Heart left ventricle (tissue), 16 donors: ENCODE measurements at regions not wholly inside any gene's neighbourhood (a gene's known extent, or its start where the extent isn't known, plus 50 kb on each side); places are given as distances from the start of the nearest gene placed in this dataset.

Experiments
- ATAC-seq, 4 donors: fragments of 200-7000 bp; cut with Tn5 transposase; one replicate each; pipeline ENCODE4 v1.9.1; 2020 to 2022; ENCODE audit warnings: moderate library complexity in 4 of 4, mild to moderate bottlenecking in 3 of 4, moderate number of reproducible peaks in 1 of 4
- DNase-seq, 5 donors: peaks; one replicate each; pipeline ENCODE4 v3.0.0-alpha.2; 2020
- H3K27ac ChIP-seq, 12 donors: fragments of 200-600 bp; sonication (generic) in 4 of 12; one replicate each; pipeline versions ENCODE4 v1.5.0 to v1.8.0; 2016 to 2022; ENCODE audit warnings: mild to moderate bottlenecking in 2 of 12
- H3K27me3 ChIP-seq, 9 donors: fragments of 200-600 bp; sonication (generic) in 2 of 9; one replicate each; pipeline versions ENCODE4 v1.5.1 to v1.8.0; 2016 to 2022; ENCODE audit warnings: mild to moderate bottlenecking in 3 of 9
- H3K36me3 ChIP-seq, 9 donors: fragments of 200-600 bp; sonication (generic) in 2 of 9; one replicate each; pipeline versions ENCODE4 v1.5.0 to v1.8.0; 2018 to 2022; ENCODE audit warnings: mild to moderate bottlenecking in 2 of 9
- H3K4me1 ChIP-seq, 12 donors: fragments of 200-600 bp; sonication (generic) in 4 of 12; one replicate each; pipeline versions ENCODE4 v1.5.0 to v1.8.0; 2016 to 2022; ENCODE audit warnings: mild to moderate bottlenecking in 3 of 12
- H3K4me3 ChIP-seq, 12 donors: fragments of 200-600 bp; sonication (generic) in 4 of 12; one replicate each; pipeline versions ENCODE4 v1.5.0 to v1.8.0; 2017 to 2022; ENCODE audit warnings: mild to moderate bottlenecking in 9 of 12, moderate library complexity in 4 of 12
- H3K9me3 ChIP-seq, 12 donors: fragments of 200-600 bp; sonication (generic) in 4 of 12; one replicate each; pipeline versions ENCODE4 v1.5.0 to v1.8.0; 2016 to 2022; ENCODE audit warnings: mild to moderate bottlenecking in 1 of 12
- POLR2A ChIP-seq, 2 donors: fragments of 450-650 bp; IDR thresholded peaks; one replicate each; pipeline ENCODE4 v1.6.1; 2017; ENCODE audit warnings: antibody characterized with exemption in 2 of 2, mild to moderate bottlenecking in 2 of 2, moderate library complexity in 2 of 2
- WGBS, 4 donors: extraction: QIAGEN DNeasy Blood & Tissue Kit in 2 of 4; methylation state at CpG; one replicate each; pipeline versions ENCODE4 v1.1.5 to v1.1.7; 2013 to 2018; 5-methylcytosine and 5-hydroxymethylcytosine counted together
- intact Hi-C, 10 donors: fragments of 100-400 bp; cut with DNase I; formaldehyde crosslinking; loops; one replicate each; pipeline versions ENCODE4 v1.11.1 to v1.14.2; 2022
- TF ChIP-seq, protein P1 (sequence below), 12 donors: fragments of 200-600 bp; sonication (generic) in 4 of 12; IDR thresholded peaks; one replicate each; pipeline versions ENCODE4 v1.5.0 to v1.8.0; 2018 to 2022; ENCODE audit warnings: antibody characterized with exemption in 12 of 12, mild to moderate bottlenecking in 5 of 12
- donor health status: ischemic (EF 13 %, LVEDD 7.1; RV severe dilation, severe dysfunction).
- donor health status: healthy with polysubstance abuse.
- donor health status: DM: no; HTN: yes; CAD: no.
- donor health status: DM: no; HTN: no; CAD: no.
- donor health status: ischemic (EF 25% LVEDD 6.9; RV normal size, moderate dysfunction).
- donor health status: ischemic (EF 25% LVEDD 5.7; RV mildly dilated, moderate dysfunction).
- donor health status: healthy.
- donor health status: DM: yes; HTN: yes; CAD: no.
- donor health status: ischemic (EF 35%, LVEDD 5.7; RV mildly dilated, moderate dysfunction).
- donor health status: nonischemic (EF 11% LVEDD 7.7; RV severe dilation, severe dysfunction).
- donor health status: DM: yes; HTN: yes; CAD: no.
- donor health status: PGD.
- donor health status: ischemic (EF 29% LVEDD 5.4; RV normal size, mild dysfunction).
- donor health status: nonischemic (EF 23%, LVEDD 6.1; RV moderate dilation, normal function).

DNA sequence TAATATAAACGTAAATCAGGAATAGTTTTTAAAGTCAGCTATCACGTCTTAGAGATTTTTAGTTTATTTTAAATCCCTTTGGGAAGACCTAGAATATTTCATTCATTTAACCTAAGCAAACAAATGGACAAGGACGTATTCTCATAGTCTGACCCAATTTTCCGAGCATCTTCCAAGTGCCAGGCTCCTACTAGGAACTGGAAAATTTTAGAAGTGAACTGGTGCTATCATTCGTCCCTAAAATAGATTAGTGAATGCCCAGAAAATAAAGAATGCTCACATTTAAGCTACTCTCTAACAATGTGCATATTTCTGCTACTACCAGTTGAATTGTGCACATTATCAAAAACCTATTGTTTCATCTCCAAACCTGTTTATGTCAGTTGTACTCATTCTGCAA is 120.1 kb downstream of the ZFAND4 start:
- Histone ChIP-seq H3K36me3 (peaks cover 0 to 8% (median 0%) of the 10 kb centered on the region in 9 donors), H3K27me3 (no peaks in the 10 kb centered on the region), H3K9me3 (no peaks in the 10 kb centered on the region), H3K27ac (no peak overlapping the region), H3K4me3 (no peak overlapping the region), H3K4me1 (peaks cover 0 to 10% (median under 1%) of the 10 kb centered on the region in 12 donors)
- TF ChIP-seq POLR2A (IDR thresholded peaks at IDR 0.05), result no peak
- TF ChIP-seq, protein P1, sequence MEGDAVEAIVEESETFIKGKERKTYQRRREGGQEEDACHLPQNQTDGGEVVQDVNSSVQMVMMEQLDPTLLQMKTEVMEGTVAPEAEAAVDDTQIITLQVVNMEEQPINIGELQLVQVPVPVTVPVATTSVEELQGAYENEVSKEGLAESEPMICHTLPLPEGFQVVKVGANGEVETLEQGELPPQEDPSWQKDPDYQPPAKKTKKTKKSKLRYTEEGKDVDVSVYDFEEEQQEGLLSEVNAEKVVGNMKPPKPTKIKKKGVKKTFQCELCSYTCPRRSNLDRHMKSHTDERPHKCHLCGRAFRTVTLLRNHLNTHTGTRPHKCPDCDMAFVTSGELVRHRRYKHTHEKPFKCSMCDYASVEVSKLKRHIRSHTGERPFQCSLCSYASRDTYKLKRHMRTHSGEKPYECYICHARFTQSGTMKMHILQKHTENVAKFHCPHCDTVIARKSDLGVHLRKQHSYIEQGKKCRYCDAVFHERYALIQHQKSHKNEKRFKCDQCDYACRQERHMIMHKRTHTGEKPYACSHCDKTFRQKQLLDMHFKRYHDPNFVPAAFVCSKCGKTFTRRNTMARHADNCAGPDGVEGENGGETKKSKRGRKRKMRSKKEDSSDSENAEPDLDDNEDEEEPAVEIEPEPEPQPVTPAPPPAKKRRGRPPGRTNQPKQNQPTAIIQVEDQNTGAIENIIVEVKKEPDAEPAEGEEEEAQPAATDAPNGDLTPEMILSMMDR (IDR thresholded peaks at IDR 0.05), result no peak
- ATAC-seq (no peak), DNase-seq (no peak)
- WGBS, 4 donors, result 79 to 90% (median 86%) methylated on average over 5 of the region's 5 CpGs
- intact Hi-C loops, result no loop called here

DNA sequence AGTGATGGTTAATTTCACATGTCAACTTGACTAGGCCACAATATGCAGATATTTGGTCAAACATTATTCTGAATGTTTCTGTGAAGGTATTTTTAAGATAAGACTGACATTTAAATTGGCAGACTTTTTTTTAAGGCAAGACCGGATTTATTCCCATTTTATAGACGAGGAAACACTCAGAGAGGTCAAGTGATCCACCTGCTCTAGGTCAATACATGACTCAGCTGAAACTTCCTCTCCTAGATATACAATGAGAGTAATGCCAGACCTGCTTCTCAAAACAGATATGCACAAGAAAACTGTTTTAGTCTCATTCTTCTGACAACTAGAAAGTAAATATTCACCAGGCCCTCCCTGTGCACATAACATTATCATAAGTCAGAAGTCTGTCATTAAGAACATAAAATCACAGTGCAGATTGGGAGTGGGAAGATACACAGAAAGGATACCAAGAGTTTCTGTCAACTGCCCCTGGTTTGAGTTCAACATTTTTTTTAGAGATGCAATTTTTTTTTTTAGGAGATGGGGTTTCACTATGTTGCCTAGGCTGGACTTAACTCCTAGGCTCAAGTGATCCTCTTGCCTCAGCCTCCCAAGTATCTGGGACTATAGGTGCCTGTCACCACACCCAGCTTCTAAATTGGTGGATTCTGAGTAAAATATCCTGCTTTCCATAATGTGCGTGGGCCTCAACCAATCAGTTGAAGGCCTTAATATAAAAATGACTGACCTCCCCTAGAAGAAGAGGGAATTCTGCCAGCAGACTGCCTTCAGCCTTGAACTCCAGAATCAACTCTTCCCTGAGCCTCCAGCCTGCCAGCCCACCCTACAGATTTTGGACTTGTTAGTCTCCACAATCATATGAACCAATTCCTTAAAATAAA is 121.4 kb downstream of the ZFAND4 start:
- TF ChIP-seq, protein P1 (IDR thresholded peaks at IDR 0.05), result no peak
- no peak for TF ChIP-seq POLR2A (IDR thresholded peaks at IDR 0.05)
- H3K27me3 ChIP-seq, result no peaks in the 10 kb centered on the region
- no peak for ATAC-seq
- no peak overlapping the region for H3K4me3 ChIP-seq
- no peak overlapping the region for H3K27ac ChIP-seq
- peaks cover 0 to 5% (median 0%) of the 10 kb centered on the region in 12 donors for H3K4me1 ChIP-seq
- peaks cover 0 to 8% (median 2%) of the 10 kb centered on the region in 9 donors for H3K36me3 ChIP-seq
- 72 to 85% (median 75%) methylated on average over 3 of the region's 3 CpGs for WGBS, 4 donors
- DNase-seq, result no peak
- intact Hi-C loops, result no loop called here
- H3K9me3 ChIP-seq, result no peaks in the 10 kb centered on the region

DNA sequence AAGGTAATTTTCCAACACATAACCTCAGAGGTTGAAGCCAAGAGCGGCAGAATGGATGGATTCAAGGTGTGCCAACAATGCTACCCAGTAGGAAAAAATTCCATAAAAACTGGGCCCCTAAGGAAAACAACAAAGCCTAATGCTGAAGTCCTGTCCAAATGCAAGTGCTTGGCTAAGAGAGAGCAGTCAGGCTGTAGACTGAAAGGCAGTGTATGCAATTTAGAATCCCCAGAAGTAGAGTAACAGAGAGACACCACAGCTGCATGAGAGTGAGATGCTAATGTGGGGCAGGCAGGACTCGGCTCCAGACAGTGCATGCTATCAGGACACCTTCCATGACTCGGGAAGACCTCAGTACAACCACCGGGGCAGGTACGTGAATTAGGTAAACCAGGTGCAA is 124.5 kb downstream of the ZFAND4 start:
- no peak for DNase-seq
- 78 to 94% (median 92%) methylated on average over 5 of the region's 5 CpGs for WGBS, 4 donors
- no peak overlapping the region for H3K4me3 ChIP-seq
- no peaks in the 10 kb centered on the region for H3K9me3 ChIP-seq
- H3K27ac ChIP-seq, result no peak overlapping the region
- ATAC-seq, result no peak
- no peak for TF ChIP-seq POLR2A (IDR thresholded peaks at IDR 0.05)
- TF ChIP-seq, protein P1 (IDR thresholded peaks at IDR 0.05), result no peak
- peaks cover 0 to 8% (median 2%) of the 10 kb centered on the region in 9 donors for H3K36me3 ChIP-seq
- H3K4me1 ChIP-seq, result peaks cover 0 to 5% (median 0%) of the 10 kb centered on the region in 12 donors
- intact Hi-C loops, result no loop called here
- H3K27me3 ChIP-seq, result no peaks in the 10 kb centered on the region

DNA sequence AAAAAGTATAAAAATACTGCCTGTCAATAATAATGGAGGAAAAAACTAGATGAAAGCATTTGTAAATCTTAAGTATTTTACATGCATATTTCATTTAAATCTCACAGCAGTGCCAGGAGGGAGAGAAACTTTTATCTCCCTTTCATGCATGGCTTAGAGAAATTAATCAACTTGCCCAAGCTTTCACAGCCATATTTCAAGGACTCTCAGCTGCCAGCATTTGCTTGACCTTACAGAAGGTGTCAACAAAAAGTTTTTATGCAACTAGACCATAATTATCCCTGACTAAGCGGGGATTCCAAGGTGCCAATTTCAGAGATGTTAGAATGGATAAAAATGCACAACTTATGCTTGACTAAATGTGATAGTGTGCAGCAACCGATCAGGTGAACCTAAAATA is 125.4 kb downstream of the ZFAND4 start:
- no peak for ATAC-seq
- intact Hi-C loops, result no loop called here

More for the DNA sequence above, 125.4 kb downstream of the ZFAND4 start:
- Histone ChIP-seq H3K27ac (no peak overlapping the region), H3K9me3 (no peaks in the 10 kb centered on the region), H3K36me3 (peaks cover 0 to 8% (median 2%) of the 10 kb centered on the region in 9 donors), H3K27me3 (no peaks in the 10 kb centered on the region), H3K4me1 (peaks cover 0 to 1% (median 0%) of the 10 kb centered on the region in 12 donors), H3K4me3 (no peak overlapping the region)
- 90 to 94% (median 92%) methylated on average over 2 of the region's 2 CpGs for WGBS, 4 donors
- no peak for TF ChIP-seq POLR2A (IDR thresholded peaks at IDR 0.05)
- TF ChIP-seq, protein P1 (IDR thresholded peaks at IDR 0.05), result no peak
- DNase-seq, result no peak
